ENCODE measurements at regions not wholly inside any gene's neighbourhood (a gene's known extent, or its start where the extent isn't known, plus 50 kb on each side); places are given as distances from the start of the nearest gene placed in this dataset.
A peak's percentile ranks its signal among the peaks of the same experiment; 100 is the strongest.

GRCh38 chr3:124535306-124535705 is 194.9 kb upstream of the UMPS start:
- DNase-seq (ENCODE audit: low read depth in 2 of 2), result no peak

- no peak for DNase-seq (ENCODE audit: low read depth in 2 of 2)
Observed at GRCh38 chr3:124540550-124541211, 189.6 kb upstream of the UMPS start.

- DNase-seq (ENCODE audit: low read depth in 2 of 2), result no peak
Observed at GRCh38 chr3:124542214-124542869, 187.9 kb upstream of the UMPS start.

GRCh38 chr3:124545891-124546290 is 184.4 kb upstream of the UMPS start:
- no peak for DNase-seq (ENCODE audit: low read depth in 2 of 2)

GRCh38 chr3:124552224-124552623 is 178.0 kb upstream of the UMPS start:
- no peak for DNase-seq (ENCODE audit: low read depth in 2 of 2)

GRCh38 chr3:124553178-124553577 is 177.1 kb upstream of the UMPS start:
- DNase-seq (ENCODE audit: low read depth in 2 of 2), result no peak

- DNase-seq (ENCODE audit: low read depth in 2 of 2), result no peak
Observed at GRCh38 chr3:124556636-124557035, 173.6 kb upstream of the UMPS start.

- DNase-seq (ENCODE audit: low read depth in 2 of 2), result no peak
Observed at GRCh38 chr3:124557433-124558232, 172.6 kb upstream of the UMPS start.

GRCh38 chr3:124558991-124559845 is 171.0 kb upstream of the UMPS start:
- DNase-seq (ENCODE audit: low read depth in 2 of 2), result no peak

- peak; percentile 50 to 52 for DNase-seq (ENCODE audit: low read depth in 2 of 2)
Observed at GRCh38 chr3:124559846-124560574, 170.2 kb upstream of the UMPS start.

- no peak for DNase-seq (ENCODE audit: low read depth in 2 of 2)
Observed at GRCh38 chr3:124560666-124561215, 169.5 kb upstream of the UMPS start.

- DNase-seq (ENCODE audit: low read depth in 2 of 2), result no peak
Observed at GRCh38 chr3:124562769-124563168, 167.5 kb upstream of the UMPS start.

GRCh38 chr3:124563376-124563775 is 166.9 kb upstream of the UMPS start:
- no peak for DNase-seq (ENCODE audit: low read depth in 2 of 2)

GRCh38 chr3:124565013-124565412 is 165.2 kb upstream of the UMPS start:
- peak; percentile 21 to 33 for DNase-seq (ENCODE audit: low read depth in 2 of 2)

GRCh38 chr3:124565551-124565950 is 164.7 kb upstream of the UMPS start:
- DNase-seq (ENCODE audit: low read depth in 2 of 2), result no peak

GRCh38 chr3:124566701-124567100 is 163.6 kb upstream of the UMPS start:
- no peak for DNase-seq (ENCODE audit: low read depth in 2 of 2)

- DNase-seq (ENCODE audit: low read depth in 2 of 2), result no peak
Observed at GRCh38 chr3:124567179-124567578, 163.1 kb upstream of the UMPS start.

- DNase-seq (ENCODE audit: low read depth in 2 of 2), result no peak
Observed at GRCh38 chr3:124569761-124570160, 160.5 kb upstream of the UMPS start.

GRCh38 chr3:124570232-124570631 is 160.0 kb upstream of the UMPS start:
- no peak for DNase-seq (ENCODE audit: low read depth in 2 of 2)

- no peak for DNase-seq (ENCODE audit: low read depth in 2 of 2)
Observed at GRCh38 chr3:124572851-124573405, 157.3 kb upstream of the UMPS start.

GRCh38 chr3:124574012-124574411 is 156.2 kb upstream of the UMPS start:
- no peak for DNase-seq (ENCODE audit: low read depth in 2 of 2)

Measured in stimulated activated CD4-positive, alpha-beta T cell treated with anti-CD3 and anti-CD28 coated beads, Interleukin-4, amount 100 ng/mL, for 48 hours (primary cell).